ENCODE measurements at regions not wholly inside any gene's neighbourhood (a gene's known extent, or its start where the extent isn't known, plus 50 kb on each side); places are given as distances from the start of the nearest gene placed in this dataset.
A peak's percentile ranks its signal among the peaks of the same experiment; 100 is the strongest.

DNA sequence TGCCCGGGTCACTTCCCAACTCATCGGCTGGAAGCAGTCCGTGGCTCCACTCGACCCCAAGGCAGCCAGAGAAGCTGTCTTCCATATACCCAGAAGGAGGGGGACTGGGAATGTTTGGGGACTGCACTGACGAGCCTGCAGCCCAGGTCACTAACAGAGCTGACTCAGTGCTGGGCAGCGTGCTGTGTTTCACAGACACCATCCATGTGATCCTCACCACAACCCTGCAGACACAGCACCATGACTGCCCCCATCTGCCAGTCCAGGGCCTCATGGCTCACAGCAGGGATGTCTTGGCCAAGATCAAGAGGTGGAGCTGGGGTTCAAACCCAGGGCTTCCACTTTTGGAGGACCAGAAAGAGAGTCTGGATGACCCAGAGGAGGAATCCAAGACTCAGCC is 67.9 kb downstream of the KLHDC7A start:
- H3K36me3 ChIP-seq (ENCODE audit: control insufficient read depth, insufficient read depth, low read length): no peaks in the 10 kb centered on the region
- no peak overlapping the region for H3K4me3 ChIP-seq (ENCODE audit: low read depth, low read length)
- no peaks in the 10 kb centered on the region for H3K27me3 ChIP-seq (ENCODE audit: control insufficient read depth, insufficient read depth, low read length)
- no peak for DNase-seq (ENCODE audit: low read depth)
- TF ChIP-seq, protein P1, sequence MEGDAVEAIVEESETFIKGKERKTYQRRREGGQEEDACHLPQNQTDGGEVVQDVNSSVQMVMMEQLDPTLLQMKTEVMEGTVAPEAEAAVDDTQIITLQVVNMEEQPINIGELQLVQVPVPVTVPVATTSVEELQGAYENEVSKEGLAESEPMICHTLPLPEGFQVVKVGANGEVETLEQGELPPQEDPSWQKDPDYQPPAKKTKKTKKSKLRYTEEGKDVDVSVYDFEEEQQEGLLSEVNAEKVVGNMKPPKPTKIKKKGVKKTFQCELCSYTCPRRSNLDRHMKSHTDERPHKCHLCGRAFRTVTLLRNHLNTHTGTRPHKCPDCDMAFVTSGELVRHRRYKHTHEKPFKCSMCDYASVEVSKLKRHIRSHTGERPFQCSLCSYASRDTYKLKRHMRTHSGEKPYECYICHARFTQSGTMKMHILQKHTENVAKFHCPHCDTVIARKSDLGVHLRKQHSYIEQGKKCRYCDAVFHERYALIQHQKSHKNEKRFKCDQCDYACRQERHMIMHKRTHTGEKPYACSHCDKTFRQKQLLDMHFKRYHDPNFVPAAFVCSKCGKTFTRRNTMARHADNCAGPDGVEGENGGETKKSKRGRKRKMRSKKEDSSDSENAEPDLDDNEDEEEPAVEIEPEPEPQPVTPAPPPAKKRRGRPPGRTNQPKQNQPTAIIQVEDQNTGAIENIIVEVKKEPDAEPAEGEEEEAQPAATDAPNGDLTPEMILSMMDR (IDR thresholded peaks at IDR 0.05; ENCODE audit: insufficient read depth, low read length, severe bottlenecking): no peak
- no peak for FAIRE-seq

DNA sequence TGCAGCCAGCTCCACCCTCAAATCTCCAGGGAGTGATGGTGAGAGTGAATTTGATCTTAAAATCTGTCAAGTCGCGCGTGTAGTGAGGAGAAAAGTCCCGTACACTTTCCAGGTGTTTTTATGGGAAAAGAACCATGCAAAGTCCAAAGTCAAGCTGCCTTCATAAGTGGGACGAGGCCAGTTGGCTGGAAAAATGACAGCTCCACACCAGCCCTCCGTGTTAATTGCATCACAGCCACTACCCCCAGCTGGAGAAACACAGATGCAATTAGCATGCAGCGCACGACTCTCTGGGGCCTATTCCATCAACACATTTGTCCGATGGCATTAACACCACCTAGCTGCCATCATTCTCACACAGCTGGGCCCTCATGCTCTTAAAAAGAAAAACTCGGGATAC is 68.4 kb downstream of the KLHDC7A start:
- H3K27me3 ChIP-seq (ENCODE audit: control insufficient read depth, insufficient read depth, low read length): no peaks in the 10 kb centered on the region
- no peak for DNase-seq (ENCODE audit: low read depth)
- H3K36me3 ChIP-seq (ENCODE audit: control insufficient read depth, insufficient read depth, low read length): no peaks in the 10 kb centered on the region
- FAIRE-seq: no peak
- no peak overlapping the region for H3K4me3 ChIP-seq (ENCODE audit: low read depth, low read length)
- TF ChIP-seq, protein P1 (IDR thresholded peaks at IDR 0.05; ENCODE audit: insufficient read depth, low read length, severe bottlenecking): no peak

DNA sequence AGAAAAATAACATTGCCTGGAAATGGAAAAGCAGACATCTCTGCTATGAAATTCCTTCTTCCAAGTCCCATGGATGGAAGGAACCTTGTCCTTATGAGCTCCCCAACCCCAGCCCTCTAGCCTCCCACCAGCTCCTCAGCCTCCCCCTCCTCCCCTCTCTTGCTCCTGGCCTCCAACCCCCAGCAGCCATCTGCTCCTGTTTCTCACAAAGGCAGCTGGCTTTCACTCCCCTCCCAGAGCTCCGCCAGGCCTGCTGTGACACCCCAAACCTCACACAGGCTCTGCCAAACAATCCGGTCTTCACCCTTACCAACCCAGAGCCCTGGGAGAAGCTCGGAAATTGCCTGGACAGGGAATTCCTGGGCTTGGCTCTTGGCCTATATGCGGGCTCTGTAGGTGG is 69.2 kb downstream of the KLHDC7A start:
- DNase-seq (ENCODE audit: low read depth) (no peak), FAIRE-seq (no peak)
- Histone ChIP-seq H3K27me3 (ENCODE audit: control insufficient read depth, insufficient read depth, low read length) (no peaks in the 10 kb centered on the region), H3K36me3 (ENCODE audit: control insufficient read depth, insufficient read depth, low read length) (no peaks in the 10 kb centered on the region), H3K4me3 (ENCODE audit: low read depth, low read length) (no peak overlapping the region)
- TF ChIP-seq, protein P1 (IDR thresholded peaks at IDR 0.05; ENCODE audit: insufficient read depth, low read length, severe bottlenecking): no peak

DNA sequence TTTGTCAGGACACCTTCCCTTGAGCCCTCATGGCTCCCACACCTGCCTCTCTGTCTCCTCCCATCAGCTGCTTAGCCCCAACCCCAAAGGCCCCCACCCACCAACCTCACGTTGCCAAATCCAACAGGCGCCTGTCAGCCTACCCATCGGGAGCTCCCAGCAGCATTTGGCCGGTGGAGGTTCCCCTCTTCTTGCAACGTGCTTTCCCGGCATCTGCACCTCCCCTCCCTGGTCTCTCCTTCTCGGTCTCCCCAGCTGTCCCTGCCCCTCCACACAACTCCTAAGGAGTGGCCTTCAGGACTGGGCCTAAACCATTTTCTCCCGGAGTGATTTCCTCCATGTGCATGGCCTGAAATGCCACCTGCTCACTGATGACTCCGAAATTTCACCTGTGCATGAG is 71.9 kb downstream of the KLHDC7A start:
- FAIRE-seq: no peak
- H3K4me3 ChIP-seq (ENCODE audit: low read depth, low read length): no peak overlapping the region
- no peak for DNase-seq (ENCODE audit: low read depth)
- TF ChIP-seq, protein P1 (IDR thresholded peaks at IDR 0.05; ENCODE audit: insufficient read depth, low read length, severe bottlenecking): no peak
- H3K27me3 ChIP-seq (ENCODE audit: control insufficient read depth, insufficient read depth, low read length): no peaks in the 10 kb centered on the region
- no peaks in the 10 kb centered on the region for H3K36me3 ChIP-seq (ENCODE audit: control insufficient read depth, insufficient read depth, low read length)

DNA sequence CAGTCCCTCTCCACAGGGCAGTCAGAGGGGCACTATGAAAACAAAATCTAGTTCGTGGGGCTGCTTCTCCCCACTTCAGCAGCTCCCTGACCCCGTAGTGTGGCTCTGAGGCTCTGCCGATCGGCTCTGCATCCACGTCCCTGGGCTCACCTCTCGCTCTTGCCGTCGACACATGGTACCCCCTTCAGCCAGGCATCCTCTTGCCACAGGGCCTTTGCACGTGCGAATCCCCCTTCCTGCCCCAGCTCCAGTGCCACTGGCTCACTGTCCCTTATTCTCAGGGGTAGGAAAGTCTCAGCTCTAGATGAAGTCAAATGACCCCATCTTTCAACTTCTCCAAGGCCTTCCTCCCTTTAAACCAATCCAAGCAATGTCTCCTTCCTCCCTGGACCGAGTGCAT is 72.7 kb downstream of the KLHDC7A start:
- no peak overlapping the region for H3K4me3 ChIP-seq (ENCODE audit: low read depth, low read length)
- peaks cover 3% of the 10 kb centered on the region for H3K27me3 ChIP-seq (ENCODE audit: control insufficient read depth, insufficient read depth, low read length)
- H3K36me3 ChIP-seq (ENCODE audit: control insufficient read depth, insufficient read depth, low read length): no peaks in the 10 kb centered on the region
- DNase-seq (ENCODE audit: low read depth) (no peak), FAIRE-seq (no peak)
- TF ChIP-seq, protein P1 (IDR thresholded peaks at IDR 0.05; ENCODE audit: insufficient read depth, low read length, severe bottlenecking): no peak

DNA sequence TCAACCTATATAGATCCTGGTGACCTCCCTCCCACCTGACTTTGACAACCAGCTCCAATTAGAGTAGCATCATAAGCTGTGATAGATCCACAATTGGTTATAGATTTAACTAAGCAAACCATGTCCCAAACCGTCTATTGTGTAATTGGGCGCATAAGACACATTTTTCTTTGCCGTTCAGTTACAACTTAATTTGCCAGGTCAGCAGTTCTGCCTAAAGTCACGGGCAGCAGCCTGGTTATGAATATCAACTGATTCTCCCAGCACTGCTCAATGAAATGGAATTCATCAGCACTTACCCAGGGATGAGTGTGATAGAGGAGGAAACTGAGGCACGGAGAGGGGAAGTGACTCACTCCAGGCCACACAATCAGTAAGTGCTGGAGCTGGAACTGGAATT is 73.4 kb downstream of the KLHDC7A start:
- TF ChIP-seq, protein P1 (IDR thresholded peaks at IDR 0.05; ENCODE audit: insufficient read depth, low read length, severe bottlenecking): no peak
- peak; percentile 64 for FAIRE-seq
- no peak for DNase-seq (ENCODE audit: low read depth)
- Histone ChIP-seq H3K36me3 (ENCODE audit: control insufficient read depth, insufficient read depth, low read length) (no peaks in the 10 kb centered on the region), H3K4me3 (ENCODE audit: low read depth, low read length) (no peak overlapping the region), H3K27me3 (ENCODE audit: control insufficient read depth, insufficient read depth, low read length) (peaks cover 3% of the 10 kb centered on the region)

Data from bronchial epithelial cell (primary cell).